ENCODE measurements at regions not wholly inside any gene's neighbourhood (a gene's known extent, or its start where the extent isn't known, plus 50 kb on each side); places are given as distances from the start of the nearest gene placed in this dataset.
"Not testable (repeated sequence)": the region's sequence is repeated elsewhere in the genome, so short reads cannot be mapped to it uniquely, and the experiment has no call there.

DNA sequence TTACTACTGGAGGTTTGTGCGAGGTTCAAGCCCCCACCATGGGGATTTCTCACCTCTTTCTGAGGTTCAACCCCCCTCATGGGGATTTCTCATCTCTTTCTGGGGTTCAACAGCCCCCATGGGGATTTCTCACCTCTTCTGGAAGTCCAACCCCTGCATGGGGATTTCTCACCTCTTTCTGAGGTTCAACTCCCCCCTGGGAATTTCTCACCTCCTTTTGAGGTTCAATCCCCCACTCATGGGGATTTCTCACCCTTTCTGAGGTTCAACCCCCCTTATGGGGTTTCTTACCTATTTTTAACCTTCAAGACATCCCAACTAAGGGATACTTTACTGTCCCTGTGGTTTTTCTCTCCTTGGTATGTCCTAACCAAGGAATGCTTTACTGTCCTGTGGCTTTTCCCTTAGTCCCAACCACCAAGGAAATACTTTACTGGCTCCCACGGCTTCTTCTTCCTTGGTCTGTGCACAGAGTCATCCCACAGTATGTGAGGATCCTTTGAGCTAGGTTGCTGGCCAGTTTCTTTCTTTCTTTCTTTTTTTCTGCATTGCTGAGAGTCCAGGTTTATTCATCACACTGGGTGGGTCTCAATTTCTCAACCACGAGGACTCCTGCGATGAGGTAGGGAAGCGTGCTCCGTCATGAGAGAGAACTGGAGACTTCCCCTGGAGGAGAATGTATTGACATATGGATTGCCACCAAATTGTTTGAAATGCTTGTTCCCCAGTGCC is 2140.2 kb downstream of the TP53TG3F start:
- TF ChIP-seq, protein P1, sequence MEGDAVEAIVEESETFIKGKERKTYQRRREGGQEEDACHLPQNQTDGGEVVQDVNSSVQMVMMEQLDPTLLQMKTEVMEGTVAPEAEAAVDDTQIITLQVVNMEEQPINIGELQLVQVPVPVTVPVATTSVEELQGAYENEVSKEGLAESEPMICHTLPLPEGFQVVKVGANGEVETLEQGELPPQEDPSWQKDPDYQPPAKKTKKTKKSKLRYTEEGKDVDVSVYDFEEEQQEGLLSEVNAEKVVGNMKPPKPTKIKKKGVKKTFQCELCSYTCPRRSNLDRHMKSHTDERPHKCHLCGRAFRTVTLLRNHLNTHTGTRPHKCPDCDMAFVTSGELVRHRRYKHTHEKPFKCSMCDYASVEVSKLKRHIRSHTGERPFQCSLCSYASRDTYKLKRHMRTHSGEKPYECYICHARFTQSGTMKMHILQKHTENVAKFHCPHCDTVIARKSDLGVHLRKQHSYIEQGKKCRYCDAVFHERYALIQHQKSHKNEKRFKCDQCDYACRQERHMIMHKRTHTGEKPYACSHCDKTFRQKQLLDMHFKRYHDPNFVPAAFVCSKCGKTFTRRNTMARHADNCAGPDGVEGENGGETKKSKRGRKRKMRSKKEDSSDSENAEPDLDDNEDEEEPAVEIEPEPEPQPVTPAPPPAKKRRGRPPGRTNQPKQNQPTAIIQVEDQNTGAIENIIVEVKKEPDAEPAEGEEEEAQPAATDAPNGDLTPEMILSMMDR (conservative IDR thresholded peaks at IDR 0.05), result no peak

DNA sequence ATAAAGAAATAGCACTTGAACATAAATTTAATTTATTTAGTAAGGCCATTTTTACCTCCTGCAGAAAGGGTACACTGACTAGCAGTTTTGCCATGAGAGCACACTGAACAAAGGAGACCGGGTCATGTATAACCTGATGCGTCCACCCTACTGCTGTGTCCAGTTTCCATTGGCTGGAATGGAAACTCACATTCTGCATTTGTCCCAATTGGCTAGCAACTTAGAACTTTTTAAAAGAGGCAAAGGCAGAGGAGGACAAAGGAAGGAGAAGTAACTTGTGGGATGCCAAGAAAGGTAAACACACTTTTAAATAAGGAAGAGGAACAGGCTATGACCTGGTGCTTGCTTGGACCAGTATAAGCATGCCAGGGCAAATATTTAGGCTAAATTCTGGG is 2140.7 kb downstream of the TP53TG3F start:
- H3K27ac ChIP-seq, result not testable (repeated sequence)

More for the DNA sequence above, 2140.2 kb downstream of the TP53TG3F start:
- H3K27ac ChIP-seq, result no peak overlapping the region

DNA sequence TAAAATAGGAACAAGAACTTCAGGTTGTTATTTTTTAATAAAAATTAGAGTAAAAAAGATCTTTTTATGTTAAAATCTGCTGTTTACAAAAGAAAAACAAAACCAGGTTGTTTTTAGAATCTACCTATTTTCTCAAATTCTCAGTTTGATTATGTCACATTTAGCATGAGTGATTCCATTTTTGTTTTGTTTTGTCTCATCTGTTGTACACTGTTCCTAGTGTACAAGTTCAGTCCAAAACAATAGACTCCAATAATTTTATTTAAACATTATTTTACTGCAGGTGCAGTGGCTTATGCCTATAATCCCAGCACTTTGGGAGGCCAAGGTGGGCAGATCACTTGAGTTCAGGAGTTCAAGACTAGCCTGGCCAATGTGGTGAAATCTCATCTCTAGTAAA is 2142.7 kb downstream of the TP53TG3F start:
- TF ChIP-seq, protein P1 (conservative IDR thresholded peaks at IDR 0.05), result no peak
- no peak overlapping the region for H3K27ac ChIP-seq

DNA sequence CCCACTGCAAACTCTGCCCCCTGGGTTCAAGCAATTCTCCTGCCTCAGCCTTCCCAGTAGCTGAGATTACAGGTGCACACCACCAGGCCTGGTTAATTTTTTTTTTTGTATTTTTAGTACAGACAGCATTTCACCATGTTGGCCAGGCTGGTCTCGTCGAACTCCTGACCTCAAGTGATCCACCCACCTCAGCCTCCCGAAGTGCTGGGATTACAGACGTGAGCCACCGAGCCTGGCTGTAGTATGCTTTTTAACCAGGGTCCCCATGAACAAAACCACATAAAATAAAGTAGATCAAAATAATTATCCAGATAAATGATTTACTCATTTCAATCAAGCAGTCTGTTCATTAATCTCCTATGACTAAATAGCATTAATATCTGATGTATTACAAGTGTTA is 2144.0 kb downstream of the TP53TG3F start:
- not testable (repeated sequence) for H3K27ac ChIP-seq

DNA sequence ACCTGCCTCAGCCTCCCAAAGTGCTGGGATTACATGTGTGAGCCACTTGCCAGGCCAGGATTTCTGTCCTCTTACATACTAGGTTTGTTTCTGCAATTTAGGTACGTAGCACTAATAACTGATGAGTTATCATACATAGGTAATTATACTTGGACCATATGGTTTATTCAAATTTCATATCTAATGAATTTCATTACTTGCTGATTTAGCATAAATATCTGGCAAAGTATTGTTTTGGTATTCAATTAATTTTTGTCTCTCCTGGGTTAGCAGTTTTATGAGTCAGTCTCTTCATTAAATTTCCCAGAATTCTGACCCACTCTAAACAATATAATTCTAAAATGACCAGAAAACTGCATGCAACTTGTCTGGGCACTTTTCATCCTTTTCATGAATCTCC is 2146.5 kb downstream of the TP53TG3F start:
- TF ChIP-seq, protein P1 (conservative IDR thresholded peaks at IDR 0.05), result no peak
- H3K27ac ChIP-seq, result no peak overlapping the region

DNA sequence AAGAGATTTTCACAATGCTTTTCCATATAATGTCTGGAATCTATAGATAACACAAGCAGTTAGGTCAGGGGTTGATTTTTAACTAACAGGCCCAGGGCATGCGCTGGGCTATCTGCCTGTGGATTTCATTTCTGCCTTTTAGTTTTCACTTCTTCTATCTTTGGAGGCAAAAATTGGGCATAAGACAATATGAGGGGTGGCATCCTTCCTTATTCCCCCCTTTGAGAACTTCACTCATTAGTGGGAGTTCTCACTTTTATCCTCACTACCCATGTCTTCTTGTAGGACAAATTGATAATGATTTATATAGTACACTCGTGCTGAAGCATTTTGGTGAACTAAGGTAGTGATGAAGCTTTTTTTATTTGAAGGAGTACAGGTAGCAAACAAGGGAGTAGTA is 2155.5 kb downstream of the TP53TG3F start:
- not testable (repeated sequence) for H3K27ac ChIP-seq

DNA sequence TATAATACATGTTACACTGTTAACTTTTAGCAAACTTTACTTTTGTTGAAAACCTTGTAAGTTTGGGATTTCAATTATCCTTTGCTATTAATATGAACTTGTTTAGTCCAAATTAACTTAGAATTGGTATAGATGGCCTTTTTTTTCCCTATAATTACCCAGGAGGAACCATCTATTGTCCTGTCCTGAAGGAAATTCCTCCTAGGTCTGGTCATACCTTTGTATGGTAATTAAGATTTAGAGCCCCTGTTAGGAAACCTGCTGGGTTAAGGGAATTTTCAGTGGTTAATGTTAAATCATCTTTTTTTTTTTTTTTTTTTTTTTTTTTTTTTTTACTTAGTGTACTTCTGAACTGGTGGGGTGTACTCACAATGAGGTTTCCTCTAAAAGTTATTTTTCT is 2159.8 kb downstream of the TP53TG3F start:
- H3K27ac ChIP-seq, result not testable (repeated sequence)

DNA sequence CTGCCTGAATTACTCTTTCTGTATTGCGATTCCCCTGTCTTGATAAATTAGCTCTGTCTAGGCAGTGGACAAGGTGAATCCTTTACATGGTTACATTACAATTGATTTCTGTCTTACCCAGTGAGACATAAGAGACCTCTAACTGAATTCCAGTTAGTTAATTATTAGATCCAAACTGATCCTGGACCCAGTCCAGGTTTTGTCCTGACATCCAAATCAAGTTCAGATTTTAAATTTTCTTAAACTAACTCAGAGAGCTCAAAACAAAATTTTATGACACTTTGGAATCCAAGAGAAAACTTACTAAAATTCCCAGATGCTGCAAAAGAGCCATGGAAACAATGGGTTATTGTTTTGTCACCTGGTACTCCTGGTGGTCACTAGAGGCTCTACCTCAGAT is 2166.6 kb downstream of the TP53TG3F start:
- H3K27ac ChIP-seq, result no peak overlapping the region
- TF ChIP-seq, protein P1 (conservative IDR thresholded peaks at IDR 0.05), result no peak

DNA sequence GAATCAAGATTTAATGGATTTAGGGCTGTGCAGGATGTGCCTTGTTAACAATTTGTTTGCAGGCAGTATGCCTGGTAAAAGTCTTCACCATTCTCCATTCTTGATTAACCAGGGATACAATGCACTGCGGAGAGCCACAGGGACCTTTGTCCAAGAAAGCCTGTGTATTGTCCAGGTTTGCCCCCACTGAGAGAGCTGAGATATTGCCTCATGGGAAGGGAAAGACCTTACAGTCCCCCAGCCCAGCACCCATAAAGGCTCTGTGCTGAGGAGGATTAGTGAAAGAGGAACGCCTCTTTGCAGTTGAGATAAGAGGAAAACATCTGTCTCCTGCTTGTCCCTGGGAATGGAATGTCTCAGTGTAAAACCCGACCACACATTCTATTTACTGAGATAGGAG is 2169.6 kb downstream of the TP53TG3F start:
- H3K27ac ChIP-seq, result no peak overlapping the region
- TF ChIP-seq, protein P1 (conservative IDR thresholded peaks at IDR 0.05), result no peak

DNA sequence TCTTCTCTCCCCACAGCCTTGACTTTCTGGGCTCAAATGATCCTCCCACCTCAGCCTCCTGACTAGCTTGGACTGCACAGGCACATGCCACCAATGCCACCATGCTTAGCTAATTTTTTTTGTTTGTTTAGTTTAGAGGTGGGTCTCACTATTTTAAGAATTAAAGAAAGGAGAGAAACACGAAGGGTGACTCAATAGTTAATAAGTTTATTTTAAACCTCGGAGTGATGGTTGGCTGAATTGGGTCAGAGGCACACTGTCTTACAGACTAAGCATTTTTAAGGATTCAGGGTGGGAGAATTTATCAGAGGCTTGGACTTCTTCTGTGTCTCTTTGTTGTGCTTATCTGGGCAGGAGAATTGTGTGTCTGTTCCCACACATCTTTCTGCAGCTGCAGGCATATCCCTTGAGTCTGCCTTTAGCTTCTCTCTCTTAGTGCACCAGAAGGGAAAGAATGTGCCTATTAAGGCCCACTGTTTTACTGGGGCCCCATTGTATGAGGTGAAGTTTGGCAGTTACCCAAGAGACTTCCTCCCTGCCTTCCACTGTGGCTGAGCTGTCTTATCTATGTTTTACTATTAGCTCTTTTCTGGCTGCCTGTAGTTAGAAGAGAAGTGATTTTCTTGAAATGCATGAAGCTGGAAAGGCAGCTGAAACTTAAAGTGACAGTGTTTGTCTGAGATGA is 2172.0 kb downstream of the TP53TG3F start:
- H3K27ac ChIP-seq, result no peak overlapping the region
- TF ChIP-seq, protein P1 (conservative IDR thresholded peaks at IDR 0.05), result no peak

Measured in VCaP (cell line).